Fibroblast of villous mesenchyme (primary cell): ENCODE measurements at regions not wholly inside any gene's neighbourhood (a gene's known extent, or its start where the extent isn't known, plus 50 kb on each side); places are given as distances from the start of the nearest gene placed in this dataset.
A peak's percentile ranks its signal among the peaks of the same experiment; 100 is the strongest.

ENCODE experiments used
- DNase-seq: peaks from one replicate; pipeline ENCODE4 v3.0.0-alpha.2; 2010; ENCODE audit warnings: low read depth
- H3K4me3 ChIP-seq: 2 replicates; pipeline ENCODE4 v1.5.1; 2011; ENCODE audit warnings: low read depth, mild to moderate bottlenecking, low read length
- CTCF ChIP-seq: IDR thresholded peaks from 2 replicates; pipeline ENCODE4 v1.5.1; 2012; ENCODE audit warnings: low read depth, mild to moderate bottlenecking, low read length; ENCODE audit not compliant: insufficient read depth

DNA sequence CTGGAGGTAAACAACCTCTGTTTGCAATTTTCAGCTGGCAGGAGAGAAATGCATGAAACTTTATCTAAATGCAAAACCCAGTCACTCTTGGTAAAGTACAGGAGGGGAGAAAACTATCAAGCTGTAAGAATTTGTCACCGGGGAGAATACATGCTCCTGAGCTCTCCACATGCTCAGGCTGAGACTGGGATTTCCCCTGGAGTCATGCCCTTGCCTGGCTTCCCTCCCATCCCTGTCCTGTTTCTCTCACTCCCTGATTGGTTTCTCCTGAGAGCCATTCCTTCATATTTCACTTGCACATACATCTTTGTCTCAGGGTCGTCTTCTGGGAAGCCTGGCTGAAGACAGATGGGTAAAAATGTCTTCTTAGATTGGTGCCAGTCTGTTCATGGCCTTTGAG, 52.9 kb upstream of the SPATS2L start:
- DNase-seq = peak; percentile 34
- no peak for TF ChIP-seq CTCF
- no peak overlapping the region for H3K4me3 ChIP-seq

DNA sequence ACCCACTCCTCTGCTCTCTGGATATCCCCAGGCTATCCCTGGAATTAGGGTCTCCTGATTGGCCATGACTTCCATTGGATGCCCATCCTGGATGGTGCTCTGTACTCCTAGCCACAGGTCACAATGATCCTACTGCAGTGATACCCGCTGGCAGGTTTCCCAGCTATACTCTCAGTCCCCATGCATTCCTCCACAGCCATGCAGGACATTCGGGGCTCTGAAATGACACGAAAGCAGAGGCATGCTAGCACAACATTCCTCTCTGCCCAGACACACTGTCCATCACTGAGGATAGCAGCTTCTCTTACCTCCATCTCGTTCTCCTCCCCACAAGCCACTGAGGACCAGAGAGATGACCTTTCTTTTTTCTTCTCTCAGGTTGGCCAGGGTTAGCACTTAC, 51.7 kb upstream of the SPATS2L start:
- no peak for TF ChIP-seq CTCF
- H3K4me3 ChIP-seq = no peak overlapping the region
- no peak for DNase-seq

DNA sequence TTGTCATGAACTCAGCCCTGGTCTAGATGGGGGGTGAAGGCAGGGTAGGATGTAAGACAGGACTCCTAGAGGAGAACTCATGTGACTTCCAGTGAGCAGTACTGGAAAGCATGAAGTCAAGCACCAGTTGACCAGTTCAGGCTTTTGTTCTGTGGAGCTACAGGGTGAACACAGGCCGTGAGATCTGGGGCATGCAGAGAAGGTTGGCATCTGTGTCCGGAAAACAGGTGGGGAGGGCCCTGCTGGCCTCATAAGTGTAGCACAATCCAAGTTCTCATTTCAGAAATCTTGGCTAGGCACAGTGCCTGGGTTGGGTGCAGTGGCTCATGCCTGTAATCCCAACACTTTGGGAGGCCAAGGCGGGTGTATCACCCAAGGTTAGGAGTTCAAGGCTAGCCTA, 50.9 kb upstream of the SPATS2L start:
- no peak for TF ChIP-seq CTCF
- no peak for DNase-seq
- no peak overlapping the region for H3K4me3 ChIP-seq
